SK-N-SH treated with all-trans-retinoic acid at 6 μM for 48 hours (cell line): ENCODE measurements at regions not wholly inside any gene's neighbourhood (a gene's known extent, or its start where the extent isn't known, plus 50 kb on each side); places are given as distances from the start of the nearest gene placed in this dataset.

Source experiments
- GLIS3 ChIP-seq: fragments of 250-450 bp; sonication (Bioruptor Pico); IDR thresholded peaks from 2 replicates; pipeline ENCODE4 v1.5.0; 2020; ENCODE audit warnings: mild to moderate bottlenecking, moderate library complexity
- ISL1 ChIP-seq: fragments of 250-450 bp; sonication (Bioruptor Pico); IDR thresholded peaks from 2 replicates; pipeline ENCODE4 v2.1.2; 2022; ENCODE audit warnings: mild to moderate bottlenecking, moderate library complexity
- OSR1 ChIP-seq: fragments of 250-450 bp; sonication (Bioruptor Pico); IDR thresholded peaks from 2 replicates; pipeline ENCODE4 v1.8.0; 2022; ENCODE audit warnings: moderate library complexity, mild to moderate bottlenecking, inconsistent platforms
- RARB ChIP-seq: fragments of 250-450 bp; sonication (Bioruptor Pico); IDR thresholded peaks from 2 replicates; pipeline ENCODE4 v1.8.0; 2021; ENCODE audit warnings: mild to moderate bottlenecking, moderate library complexity
- TOX ChIP-seq: fragments of 250-450 bp; sonication (Bioruptor Pico); IDR thresholded peaks from 2 replicates; pipeline ENCODE4 v1.8.0; 2021; ENCODE audit warnings: mild to moderate bottlenecking, moderate library complexity, borderline replicate concordance
- ZNF8 ChIP-seq: fragments of 450-650 bp; formaldehyde crosslinking; IDR thresholded peaks from 2 replicates; pipeline ENCODE4 v1.5.0; 2020; ENCODE audit warnings: mild to moderate bottlenecking, moderate library complexity

GRCh38 chr6:140718021-140718420 lies 1343.6 kb upstream of the CITED2 start:
- TF ChIP-seq TOX (CRISPR knock-in tag) = no peak
- no peak for TF ChIP-seq OSR1
- no peak for TF ChIP-seq ISL1
- no peak for TF ChIP-seq RARB (CRISPR knock-in tag)
- no peak for TF ChIP-seq GLIS3 (CRISPR knock-in tag)
- TF ChIP-seq ZNF8 (CRISPR knock-in tag) = no peak
